Lower leg skin (tissue), 4 donors: ENCODE measurements at regions not wholly inside any gene's neighbourhood (a gene's known extent, or its start where the extent isn't known, plus 50 kb on each side); places are given as distances from the start of the nearest gene placed in this dataset.
"Not testable (repeated sequence)": the region's sequence is repeated elsewhere in the genome, so short reads cannot be mapped to it uniquely, and the experiment has no call there.

Source experiments
- DNase-seq, 2 donors: peaks; one replicate each; pipeline ENCODE4 v3.0.0-alpha.2; 2019; ENCODE audit warnings: low spot score in 2 of 2
- H3K4me3 ChIP-seq: fragments of 200-600 bp; sonication (generic); 2 replicates; pipeline ENCODE4 v1.5.1; 2017; ENCODE audit warnings: mild to moderate bottlenecking, low read depth; ENCODE audit not compliant: poor library complexity, severe bottlenecking
- CTCF ChIP-seq, 3 donors: fragments of 450-650 bp; IDR thresholded peaks; one replicate each; pipeline ENCODE4 v1.5.1; 2016; ENCODE audit warnings: antibody characterized with exemption in 3 of 3, mild to moderate bottlenecking in 3 of 3, moderate library complexity in 2 of 3
- POLR2A ChIP-seq, 2 donors: fragments of 450-650 bp; IDR thresholded peaks; one replicate each; pipeline ENCODE4 v1.6.1; 2016 to 2017; ENCODE audit warnings: antibody characterized with exemption in 2 of 2, mild to moderate bottlenecking in 1 of 2, moderate library complexity in 1 of 2
- WGBS, 2 donors: methylation state at CpG; one replicate each; pipeline ENCODE4 v1.1.5; 2018; 5-methylcytosine and 5-hydroxymethylcytosine counted together
- intact Hi-C: fragments of 100-400 bp; cut with DNase I; formaldehyde crosslinking; loops from one replicate; pipeline ENCODE4 v1.15.0; 2023; ENCODE audit warnings: low total_unique reads

GRCh38 chr13:80704369-80704768, 363.4 kb upstream of the SPRY2 start:
- 94 to 99% methylated on average over 12 to 15 of the region's 20 CpGs for WGBS, 2 donors
- intact Hi-C loops = no loop called here
- TF ChIP-seq POLR2A (IDR thresholded peaks at IDR 0.05) (no peak), CTCF (IDR thresholded peaks at IDR 0.05) (no peak)
- DNase-seq = no peak
- no peak overlapping the region for H3K4me3 ChIP-seq

- DNase-seq = no peak
- no peak overlapping the region for H3K4me3 ChIP-seq
- TF ChIP-seq CTCF (IDR thresholded peaks at IDR 0.05) (no peak), POLR2A (IDR thresholded peaks at IDR 0.05) (no peak)
- intact Hi-C loops = no loop called here
- WGBS, 2 donors = 79 to 91% methylated on average over 1 of the region's 1 CpG
Observed at GRCh38 chr13:80695841-80696240, 354.9 kb upstream of the SPRY2 start.

GRCh38 chr13:80691814-80692213, 350.9 kb upstream of the SPRY2 start:
- 68 to 85% methylated on average over 2 of the region's 2 CpGs for WGBS, 2 donors

GRCh38 chr13:80690208-80690607, 349.3 kb upstream of the SPRY2 start:
- WGBS, 2 donors = 88 to 92% methylated on average over 2 of the region's 3 CpGs
- intact Hi-C loops = no loop called here
- no peak overlapping the region for H3K4me3 ChIP-seq
- no peak for TF ChIP-seq POLR2A (IDR thresholded peaks at IDR 0.05)
- no peak for TF ChIP-seq CTCF (IDR thresholded peaks at IDR 0.05)
- no peak for DNase-seq

More at GRCh38 chr13:80691814-80692213, 350.9 kb upstream of the SPRY2 start:
- H3K4me3 ChIP-seq, intact Hi-C loops, DNase-seq: not testable (repeated sequence)

GRCh38 chr13:80688593-80688992, 347.7 kb upstream of the SPRY2 start:
- TF ChIP-seq CTCF (IDR thresholded peaks at IDR 0.05) (no peak), POLR2A (IDR thresholded peaks at IDR 0.05) (no peak)
- intact Hi-C loops = no loop called here
- no peak overlapping the region for H3K4me3 ChIP-seq
- DNase-seq = no peak

GRCh38 chr13:80685942-80686341, 345.0 kb upstream of the SPRY2 start:
- intact Hi-C loops = no loop called here
- H3K4me3 ChIP-seq = no peak overlapping the region
- DNase-seq = no peak
- 91% methylated on average over 1 of the region's 1 CpG for WGBS, 2 donors
- no peak for TF ChIP-seq POLR2A (IDR thresholded peaks at IDR 0.05)
- no peak for TF ChIP-seq CTCF (IDR thresholded peaks at IDR 0.05)
